ENCODE measurements at regions not wholly inside any gene's neighbourhood (a gene's known extent, or its start where the extent isn't known, plus 50 kb on each side); places are given as distances from the start of the nearest gene placed in this dataset.

- H3K9me3 ChIP-seq (ENCODE audit: control extremely low read depth in 1 of 3, control insufficient read depth in 2 of 3, insufficient read depth in 1 of 3, low read length in 2 of 3), result peaks cover 0 to 7% (median 0%) of the 10 kb centered on the region in 3 donors
- WGBS (ENCODE audit: insufficient coverage), result 90% methylated on average over 5 of the region's 5 CpGs
- H3K27ac Mint-ChIP-seq, result no peak overlapping the region
These were observed 1351.1 kb downstream of the BRD1 start for GRCh38 chr22:48476577-48476976.

More at GRCh38 chr22:48476577-48476976, 1351.1 kb downstream of the BRD1 start:
- no peak overlapping the region for H3K4me2 ChIP-seq (replicated peaks; ENCODE audit: low read depth, low read length, poor library complexity, severe bottlenecking)
- no peaks in the 10 kb centered on the region for H4K20me1 ChIP-seq (ENCODE audit: control insufficient read depth, insufficient read depth, low read length, poor library complexity, severe bottlenecking)
- DNase-seq (no peak), ATAC-seq (ENCODE audit: low read depth) (no peak)
- Mint-ChIP-seq H3K27me3 (peaks cover 29% of the 10 kb centered on the region), H3K9me3 (ENCODE audit: insufficient read depth) (no peaks in the 10 kb centered on the region), H3K4me1 (no peaks in the 10 kb centered on the region), H3K4me3 (no peak overlapping the region)
- ChIA-PET CTCF (no interaction called here), POLR2A (no interaction called here)
- no peaks in the 10 kb centered on the region for H3K4me1 ChIP-seq (ENCODE audit: control insufficient read depth in 2 of 2, insufficient read depth in 2 of 2, low read length in 2 of 2)
- H3K36me3 ChIP-seq (replicated peaks in 1 of 2; ENCODE audit: control extremely low read depth in 1 of 2, control insufficient read depth in 1 of 2, extremely low read depth in 1 of 2, insufficient read depth in 2 of 2, low read length in 1 of 2), result no peaks in the 10 kb centered on the region
- no peaks in the 10 kb centered on the region for H3K79me2 ChIP-seq (ENCODE audit: control insufficient read depth, insufficient read depth, low read length)
- peaks cover 0 to 16% (median 0%) of the 10 kb centered on the region in 4 experiments for H3K27me3 ChIP-seq (replicated peaks in 1 of 4; ENCODE audit: control extremely low read depth in 1 of 4, control insufficient read depth in 3 of 4, insufficient read depth in 4 of 4, low read length in 3 of 4)
- no peak overlapping the region for H3K4me3 ChIP-seq (ENCODE audit: control extremely low read depth in 1 of 5, extremely low read depth in 1 of 5, insufficient read depth in 1 of 5, low read depth in 2 of 5, low read length in 4 of 5)
- TF ChIP-seq CTCF (IDR thresholded peaks at IDR 0.05) (no peak), EZH2 (IDR thresholded peaks at IDR 0.05; ENCODE audit: borderline replicate concordance, insufficient read depth, low read depth, low read length, poor library complexity, severe bottlenecking) (no peak)
- intact Hi-C loops (cut with micrococcal nuclease), result no loop called here
- no peak overlapping the region for H2AFZ ChIP-seq (ENCODE audit: insufficient read depth, low read depth, low read length, poor library complexity, severe bottlenecking)
- H3K27ac ChIP-seq (ENCODE audit: low read length in 2 of 2), result no peak overlapping the region
- H3K9ac ChIP-seq (ENCODE audit: low read length), result no peak overlapping the region
